ENCODE measurements at regions not wholly inside any gene's neighbourhood (a gene's known extent, or its start where the extent isn't known, plus 50 kb on each side); places are given as distances from the start of the nearest gene placed in this dataset.
A peak's percentile ranks its signal among the peaks of the same experiment; 100 is the strongest.

- 58 to 63% methylated on average over 24 of the region's 24 CpGs for WGBS, 2 donors
- DNase-seq (ENCODE audit: low spot score in 2 of 2), result peak in 1 of 2 donors; percentile 85
- TF ChIP-seq, protein P1, sequence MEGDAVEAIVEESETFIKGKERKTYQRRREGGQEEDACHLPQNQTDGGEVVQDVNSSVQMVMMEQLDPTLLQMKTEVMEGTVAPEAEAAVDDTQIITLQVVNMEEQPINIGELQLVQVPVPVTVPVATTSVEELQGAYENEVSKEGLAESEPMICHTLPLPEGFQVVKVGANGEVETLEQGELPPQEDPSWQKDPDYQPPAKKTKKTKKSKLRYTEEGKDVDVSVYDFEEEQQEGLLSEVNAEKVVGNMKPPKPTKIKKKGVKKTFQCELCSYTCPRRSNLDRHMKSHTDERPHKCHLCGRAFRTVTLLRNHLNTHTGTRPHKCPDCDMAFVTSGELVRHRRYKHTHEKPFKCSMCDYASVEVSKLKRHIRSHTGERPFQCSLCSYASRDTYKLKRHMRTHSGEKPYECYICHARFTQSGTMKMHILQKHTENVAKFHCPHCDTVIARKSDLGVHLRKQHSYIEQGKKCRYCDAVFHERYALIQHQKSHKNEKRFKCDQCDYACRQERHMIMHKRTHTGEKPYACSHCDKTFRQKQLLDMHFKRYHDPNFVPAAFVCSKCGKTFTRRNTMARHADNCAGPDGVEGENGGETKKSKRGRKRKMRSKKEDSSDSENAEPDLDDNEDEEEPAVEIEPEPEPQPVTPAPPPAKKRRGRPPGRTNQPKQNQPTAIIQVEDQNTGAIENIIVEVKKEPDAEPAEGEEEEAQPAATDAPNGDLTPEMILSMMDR (IDR thresholded peaks at IDR 0.05), result no peak
- no peak for TF ChIP-seq POLR2A (IDR thresholded peaks at IDR 0.05)
- intact Hi-C loops (cut with DNase I; ENCODE audit: low total_unique reads), result no loop called here
- H3K4me3 ChIP-seq (ENCODE audit: low read depth, poor library complexity, severe bottlenecking), result no peak overlapping the region
Measured at GRCh38 chr10:128568990-128569945, 443.0 kb upstream of the MKI67 start.

- peak in 1 of 2 donors; percentile 80 for DNase-seq (ENCODE audit: low spot score in 2 of 2)
- no peak for TF ChIP-seq POLR2A (IDR thresholded peaks at IDR 0.05)
- TF ChIP-seq, protein P1 (IDR thresholded peaks at IDR 0.05), result no peak
- intact Hi-C loops (cut with DNase I; ENCODE audit: low total_unique reads), result no loop called here
- H3K4me3 ChIP-seq (ENCODE audit: low read depth, poor library complexity, severe bottlenecking), result no peak overlapping the region
- WGBS, 2 donors, result 55 to 65% methylated on average over 12 of the region's 12 CpGs
Measured at GRCh38 chr10:128570319-128570995, 444.2 kb upstream of the MKI67 start.

GRCh38 chr10:128571071-128571470 is 444.8 kb upstream of the MKI67 start:
- WGBS, 2 donors, result 54 to 68% methylated on average over 4 of the region's 4 CpGs
- intact Hi-C loops (cut with DNase I; ENCODE audit: low total_unique reads), result no loop called here
- DNase-seq (ENCODE audit: low spot score in 2 of 2), result no peak
- TF ChIP-seq, protein P1 (IDR thresholded peaks at IDR 0.05), result no peak
- TF ChIP-seq POLR2A (IDR thresholded peaks at IDR 0.05), result no peak
- no peak overlapping the region for H3K4me3 ChIP-seq (ENCODE audit: low read depth, poor library complexity, severe bottlenecking)

DNA sequence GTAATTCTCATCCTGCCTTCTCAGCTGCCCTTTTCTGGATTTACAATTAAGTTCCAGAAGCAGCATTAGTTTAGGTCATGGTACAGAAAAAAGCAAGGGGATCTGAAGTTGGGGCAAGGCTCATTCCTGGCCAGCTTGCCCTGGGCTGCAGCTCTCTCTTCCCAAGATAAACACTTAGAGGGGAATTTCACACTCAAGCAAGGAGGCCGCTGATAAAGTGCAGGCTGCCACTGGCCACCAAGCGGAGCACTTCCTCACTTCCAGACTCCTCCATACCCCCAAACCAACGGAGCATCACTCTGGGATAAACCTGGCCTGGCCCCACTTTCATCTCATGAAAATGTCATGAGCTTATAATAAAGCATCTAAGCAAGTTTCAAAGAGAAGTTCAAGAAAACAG is 445.5 kb upstream of the MKI67 start:
- 75 to 78% methylated on average over 3 of the region's 3 CpGs for WGBS, 2 donors
- no peak for TF ChIP-seq POLR2A (IDR thresholded peaks at IDR 0.05)
- TF ChIP-seq, protein P1 (IDR thresholded peaks at IDR 0.05), result no peak

DNA sequence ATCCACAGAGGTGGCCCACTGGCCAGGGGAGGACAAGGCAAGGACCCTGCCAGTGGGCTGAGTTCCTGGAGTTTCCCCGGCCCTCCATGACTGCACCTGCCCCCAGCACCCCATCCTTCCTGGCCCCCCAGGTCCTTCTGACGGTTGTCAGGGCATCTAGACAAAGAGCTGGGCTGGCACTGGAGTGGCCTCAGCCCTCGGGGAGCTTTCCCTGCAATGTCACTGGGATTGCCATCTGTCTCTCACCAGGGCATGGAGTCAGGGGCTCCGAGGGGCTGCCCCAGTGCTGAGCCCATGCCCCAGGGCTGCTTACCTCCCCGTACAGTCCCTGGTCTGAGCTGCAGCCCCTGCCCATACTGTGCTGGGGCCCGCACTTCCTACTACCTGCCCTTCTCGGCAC is 446.5 kb upstream of the MKI67 start:
- peak in 1 of 2 donors; percentile 70 for DNase-seq (ENCODE audit: low spot score in 2 of 2)
- no peak overlapping the region for H3K4me3 ChIP-seq (ENCODE audit: low read depth, poor library complexity, severe bottlenecking)
- TF ChIP-seq, protein P1 (IDR thresholded peaks at IDR 0.05), result no peak
- 80 to 97% methylated on average over 7 of the region's 7 CpGs for WGBS, 2 donors
- intact Hi-C loops (cut with DNase I; ENCODE audit: low total_unique reads), result no loop called here

More for the DNA sequence above, 445.5 kb upstream of the MKI67 start:
- DNase-seq (ENCODE audit: low spot score in 2 of 2), result peak in 1 of 2 donors; percentile 57
- H3K4me3 ChIP-seq (ENCODE audit: low read depth, poor library complexity, severe bottlenecking), result no peak overlapping the region
- intact Hi-C loops (cut with DNase I; ENCODE audit: low total_unique reads), result no loop called here

Data from lower leg skin (tissue), 4 donors.